ENCODE measurements at regions not wholly inside any gene's neighbourhood (a gene's known extent, or its start where the extent isn't known, plus 50 kb on each side); places are given as distances from the start of the nearest gene placed in this dataset.

- TF ChIP-seq, protein P1, sequence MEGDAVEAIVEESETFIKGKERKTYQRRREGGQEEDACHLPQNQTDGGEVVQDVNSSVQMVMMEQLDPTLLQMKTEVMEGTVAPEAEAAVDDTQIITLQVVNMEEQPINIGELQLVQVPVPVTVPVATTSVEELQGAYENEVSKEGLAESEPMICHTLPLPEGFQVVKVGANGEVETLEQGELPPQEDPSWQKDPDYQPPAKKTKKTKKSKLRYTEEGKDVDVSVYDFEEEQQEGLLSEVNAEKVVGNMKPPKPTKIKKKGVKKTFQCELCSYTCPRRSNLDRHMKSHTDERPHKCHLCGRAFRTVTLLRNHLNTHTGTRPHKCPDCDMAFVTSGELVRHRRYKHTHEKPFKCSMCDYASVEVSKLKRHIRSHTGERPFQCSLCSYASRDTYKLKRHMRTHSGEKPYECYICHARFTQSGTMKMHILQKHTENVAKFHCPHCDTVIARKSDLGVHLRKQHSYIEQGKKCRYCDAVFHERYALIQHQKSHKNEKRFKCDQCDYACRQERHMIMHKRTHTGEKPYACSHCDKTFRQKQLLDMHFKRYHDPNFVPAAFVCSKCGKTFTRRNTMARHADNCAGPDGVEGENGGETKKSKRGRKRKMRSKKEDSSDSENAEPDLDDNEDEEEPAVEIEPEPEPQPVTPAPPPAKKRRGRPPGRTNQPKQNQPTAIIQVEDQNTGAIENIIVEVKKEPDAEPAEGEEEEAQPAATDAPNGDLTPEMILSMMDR (IDR thresholded peaks at IDR 0.05) = no peak
- TF ChIP-seq POLR2A (IDR thresholded peaks at IDR 0.05) = no peak
Measured at GRCh38 chr20:58071298-58071697, 157.2 kb downstream of the ANKRD60 start.
